Thyroid gland (tissue), 4 donors: ENCODE measurements at regions not wholly inside any gene's neighbourhood (a gene's known extent, or its start where the extent isn't known, plus 50 kb on each side); places are given as distances from the start of the nearest gene placed in this dataset.

Experiments used
- DNase-seq, 2 donors: peaks; one replicate each; pipeline ENCODE4 v3.0.0-alpha.2; 2019
- H3K27ac ChIP-seq, 3 donors: fragments of 200-600 bp; sonication (generic); 1 replicate in 2 of 3; 2 replicates in 1 of 3; pipeline ENCODE4 v1.5.1; 2016 to 2019; ENCODE audit warnings: mild to moderate bottlenecking in 1 of 3, moderate library complexity in 1 of 3
- H3K27me3 ChIP-seq: fragments of 200-600 bp; sonication (generic); one replicate; pipeline ENCODE4 v1.5.1; 2019
- H3K36me3 ChIP-seq, 2 donors: fragments of 200-600 bp; sonication (generic); one replicate each; pipeline ENCODE4 v1.5.1; 2016 to 2019
- H3K4me1 ChIP-seq, 2 donors: fragments of 200-600 bp; sonication (generic); one replicate each; pipeline ENCODE4 v1.5.1; 2017 to 2019
- H3K4me3 ChIP-seq, 3 donors: fragments of 200-600 bp; sonication (generic); replicated peaks in 1 of 3; 1 replicate in 2 of 3; 2 replicates in 1 of 3; pipeline ENCODE4 v1.5.1; 2016; ENCODE audit warnings: mild to moderate bottlenecking in 1 of 3
- H3K9me3 ChIP-seq: fragments of 200-600 bp; sonication (generic); one replicate; pipeline ENCODE4 v1.5.1; 2017
- POLR2A ChIP-seq, 2 donors: fragments of 450-650 bp; IDR thresholded peaks; one replicate each; pipeline ENCODE4 v1.6.1; 2017; ENCODE audit warnings: antibody characterized with exemption in 2 of 2, mild to moderate bottlenecking in 2 of 2, moderate library complexity in 1 of 2
- WGBS, 2 donors: methylation state at CpG; one replicate each; pipeline ENCODE4 v1.1.5; 2017; 5-methylcytosine and 5-hydroxymethylcytosine counted together
- intact Hi-C: fragments of 100-400 bp; cut with DNase I; formaldehyde crosslinking; loops from one replicate; pipeline ENCODE4 v1.15.1; 2023
- TF ChIP-seq, protein P1 (sequence below), 6 experiments: fragments of 200-600 bp in 3 of 6; fragments of 450-650 bp in 3 of 6; sonication (generic) in 3 of 6; IDR thresholded peaks; one replicate each; pipeline ENCODE4 v1.5.1; 2016 to 2019; ENCODE audit warnings: antibody characterized with exemption in 6 of 6, mild to moderate bottlenecking in 2 of 6, inconsistent platforms in 1 of 6, moderate library complexity in 1 of 6

DNA sequence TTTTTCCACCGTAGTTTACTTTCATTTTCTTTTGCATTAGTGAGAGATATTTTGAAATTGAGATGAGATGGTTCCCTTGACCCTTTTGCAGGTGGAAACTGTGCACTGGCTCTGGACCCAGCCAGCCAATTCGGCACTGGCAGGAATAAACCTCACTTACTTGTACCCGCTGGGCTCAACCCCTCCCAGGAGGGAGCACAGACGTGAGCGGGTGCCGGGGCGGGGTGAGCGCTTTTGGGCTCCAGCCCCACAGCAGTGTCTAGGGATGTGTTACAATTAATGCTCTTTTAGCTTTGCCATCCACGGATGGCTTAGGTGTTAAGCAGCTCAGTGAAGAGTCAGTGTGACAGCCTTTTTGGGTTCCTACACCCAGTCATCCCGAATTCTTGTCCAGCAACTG, 766.1 kb upstream of the CHD1 start:
- no peaks in the 10 kb centered on the region for H3K9me3 ChIP-seq
- H3K27me3 ChIP-seq: no peaks in the 10 kb centered on the region
- intact Hi-C loops: no loop called here
- no peak overlapping the region for H3K4me3 ChIP-seq
- TF ChIP-seq POLR2A (IDR thresholded peaks at IDR 0.05): no peak
- TF ChIP-seq, protein P1, sequence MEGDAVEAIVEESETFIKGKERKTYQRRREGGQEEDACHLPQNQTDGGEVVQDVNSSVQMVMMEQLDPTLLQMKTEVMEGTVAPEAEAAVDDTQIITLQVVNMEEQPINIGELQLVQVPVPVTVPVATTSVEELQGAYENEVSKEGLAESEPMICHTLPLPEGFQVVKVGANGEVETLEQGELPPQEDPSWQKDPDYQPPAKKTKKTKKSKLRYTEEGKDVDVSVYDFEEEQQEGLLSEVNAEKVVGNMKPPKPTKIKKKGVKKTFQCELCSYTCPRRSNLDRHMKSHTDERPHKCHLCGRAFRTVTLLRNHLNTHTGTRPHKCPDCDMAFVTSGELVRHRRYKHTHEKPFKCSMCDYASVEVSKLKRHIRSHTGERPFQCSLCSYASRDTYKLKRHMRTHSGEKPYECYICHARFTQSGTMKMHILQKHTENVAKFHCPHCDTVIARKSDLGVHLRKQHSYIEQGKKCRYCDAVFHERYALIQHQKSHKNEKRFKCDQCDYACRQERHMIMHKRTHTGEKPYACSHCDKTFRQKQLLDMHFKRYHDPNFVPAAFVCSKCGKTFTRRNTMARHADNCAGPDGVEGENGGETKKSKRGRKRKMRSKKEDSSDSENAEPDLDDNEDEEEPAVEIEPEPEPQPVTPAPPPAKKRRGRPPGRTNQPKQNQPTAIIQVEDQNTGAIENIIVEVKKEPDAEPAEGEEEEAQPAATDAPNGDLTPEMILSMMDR (IDR thresholded peaks at IDR 0.05): no peak
- no peaks in the 10 kb centered on the region for H3K36me3 ChIP-seq
- WGBS, 2 donors: 87 to 88% methylated on average over 10 of the region's 10 CpGs
- no peak for DNase-seq
- H3K27ac ChIP-seq: no peak overlapping the region
- H3K4me1 ChIP-seq: no peaks in the 10 kb centered on the region

DNA sequence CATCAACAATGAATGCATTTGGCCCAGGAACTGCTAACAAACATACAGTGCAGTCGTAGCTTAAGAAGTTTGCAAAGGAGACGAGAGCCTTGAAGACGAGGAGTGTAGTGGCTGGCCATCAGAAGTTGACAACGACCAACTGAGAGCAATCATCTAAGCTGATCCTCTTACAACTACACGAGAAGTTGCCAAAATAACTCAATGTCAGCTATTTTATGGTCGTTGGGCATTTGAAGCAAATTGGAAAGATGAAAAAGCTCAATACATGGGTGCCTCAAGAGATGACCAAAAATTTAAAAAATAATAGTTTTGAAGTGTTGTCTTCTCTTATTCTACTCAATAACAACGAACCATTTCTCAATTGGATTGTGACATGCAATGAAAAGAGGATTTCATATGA, 757.7 kb upstream of the CHD1 start:
- Histone ChIP-seq H3K9me3 (no peaks in the 10 kb centered on the region), H3K27ac (no peak overlapping the region), H3K4me3 (no peak overlapping the region), H3K36me3 (no peaks in the 10 kb centered on the region), H3K4me1 (no peaks in the 10 kb centered on the region), H3K27me3 (no peaks in the 10 kb centered on the region)
- no peak for TF ChIP-seq POLR2A (IDR thresholded peaks at IDR 0.05)
- TF ChIP-seq, protein P1 (IDR thresholded peaks at IDR 0.05): no peak
- intact Hi-C loops: no loop called here
- DNase-seq: no peak
- 57 to 66% methylated on average over 7 of the region's 7 CpGs for WGBS, 2 donors

DNA sequence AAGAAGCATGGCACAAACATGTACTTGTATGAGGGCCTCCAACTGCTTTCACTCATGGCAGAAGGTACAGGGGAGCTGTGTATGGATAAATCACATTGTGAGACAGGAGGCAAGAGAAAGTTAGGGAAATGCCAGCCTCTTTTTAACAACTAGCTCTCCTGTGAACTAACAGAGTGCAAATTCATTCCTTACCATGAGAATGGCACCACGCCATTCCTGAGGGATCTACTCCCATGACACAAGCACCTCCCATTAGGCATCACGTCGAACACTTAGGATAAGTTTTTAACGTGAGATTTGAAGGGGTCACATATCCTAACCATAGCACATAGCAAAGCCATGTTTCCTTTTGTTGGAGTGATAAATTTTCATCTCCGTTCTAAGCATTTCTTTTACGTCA, 747.2 kb upstream of the CHD1 start:
- no peak for TF ChIP-seq POLR2A (IDR thresholded peaks at IDR 0.05)
- TF ChIP-seq, protein P1 (IDR thresholded peaks at IDR 0.05): no peak
- H3K9me3 ChIP-seq: no peaks in the 10 kb centered on the region
- H3K4me1 ChIP-seq: no peaks in the 10 kb centered on the region
- intact Hi-C loops: no loop called here
- H3K4me3 ChIP-seq: no peak overlapping the region
- WGBS, 2 donors: 70 to 82% methylated on average over 6 of the region's 6 CpGs
- no peak overlapping the region for H3K27ac ChIP-seq
- no peaks in the 10 kb centered on the region for H3K36me3 ChIP-seq
- no peaks in the 10 kb centered on the region for H3K27me3 ChIP-seq
- DNase-seq: no peak

DNA sequence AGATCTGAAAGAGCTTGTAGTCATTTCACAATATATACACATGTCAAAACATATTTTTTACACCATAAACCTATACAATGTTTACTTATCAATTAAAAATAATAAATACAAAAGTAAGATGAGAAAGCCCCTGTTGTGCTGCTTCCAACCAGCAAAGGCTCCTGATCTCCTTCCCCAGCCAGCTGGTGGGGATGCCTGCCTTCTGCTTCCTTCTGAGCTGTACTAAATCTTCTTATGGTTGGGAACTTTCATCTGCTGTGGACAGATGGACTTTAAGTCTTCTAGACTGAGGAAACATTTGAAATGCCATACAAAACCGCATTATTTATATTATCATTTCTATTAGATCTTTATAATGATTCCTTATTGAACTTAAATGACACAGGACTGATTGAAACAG, 745.3 kb upstream of the CHD1 start:
- Histone ChIP-seq H3K36me3 (no peaks in the 10 kb centered on the region), H3K27me3 (no peaks in the 10 kb centered on the region), H3K27ac (no peak overlapping the region), H3K4me3 (no peak overlapping the region), H3K9me3 (no peaks in the 10 kb centered on the region), H3K4me1 (no peaks in the 10 kb centered on the region)
- 84 to 89% methylated on average over 1 of the region's 1 CpG for WGBS, 2 donors
- no peak for DNase-seq
- intact Hi-C loops: no loop called here
- TF ChIP-seq POLR2A (IDR thresholded peaks at IDR 0.05): no peak
- TF ChIP-seq, protein P1 (IDR thresholded peaks at IDR 0.05): no peak

DNA sequence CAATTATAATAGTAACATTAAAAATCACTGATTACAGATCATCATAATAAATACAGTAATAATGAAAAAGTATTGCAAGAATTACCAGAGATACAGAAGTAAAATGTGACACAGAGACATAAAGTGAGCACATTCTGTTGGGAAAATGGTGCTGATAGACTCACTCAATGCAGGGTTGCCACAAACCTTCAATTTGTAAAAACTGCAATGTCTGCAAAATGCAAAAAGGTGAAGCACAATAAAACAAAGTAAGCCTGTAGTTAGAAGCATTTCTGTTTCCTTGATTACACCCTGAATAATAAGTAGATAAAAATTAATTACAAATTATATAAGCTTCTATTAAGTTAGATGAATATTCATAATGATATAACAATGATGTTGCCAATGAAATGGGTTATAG, 736.2 kb upstream of the CHD1 start:
- Histone ChIP-seq H3K27me3 (no peaks in the 10 kb centered on the region), H3K4me3 (no peak overlapping the region), H3K4me1 (no peaks in the 10 kb centered on the region), H3K27ac (no peak overlapping the region), H3K9me3 (no peaks in the 10 kb centered on the region), H3K36me3 (no peaks in the 10 kb centered on the region)
- intact Hi-C loops: no loop called here
- no peak for DNase-seq
- TF ChIP-seq, protein P1 (IDR thresholded peaks at IDR 0.05): no peak
